Adipocyte (in vitro differentiated cells): ENCODE measurements at regions not wholly inside any gene's neighbourhood (a gene's known extent, or its start where the extent isn't known, plus 50 kb on each side); places are given as distances from the start of the nearest gene placed in this dataset.
A peak's percentile ranks its signal among the peaks of the same experiment; 100 is the strongest.
"Not testable (repeated sequence)": the region's sequence is repeated elsewhere in the genome, so short reads cannot be mapped to it uniquely, and the experiment has no call there.

Experiments used
- DNase-seq: peaks from one replicate; pipeline ENCODE4 v3.0.0-alpha.2; 2015; ENCODE audit warnings: low read depth
- H3K27me3 ChIP-seq: replicated peaks from 2 replicates; pipeline ENCODE4 v1.7.0; 2013; ENCODE audit warnings: mild to moderate bottlenecking, low read length, moderate library complexity; ENCODE audit not compliant: control insufficient read depth, insufficient read depth
- H3K36me3 ChIP-seq: 2 replicates; pipeline ENCODE4 v1.7.0; 2013; ENCODE audit warnings: low read length, mild to moderate bottlenecking, moderate library complexity; ENCODE audit not compliant: control insufficient read depth, insufficient read depth, severe bottlenecking
- H3K4me1 ChIP-seq: 2 replicates; pipeline ENCODE4 v1.7.0; 2013; ENCODE audit warnings: mild to moderate bottlenecking, low read length, moderate library complexity; ENCODE audit not compliant: control insufficient read depth, insufficient read depth
- H3K4me3 ChIP-seq: 2 replicates; pipeline ENCODE4 v1.7.0; 2013; ENCODE audit warnings: mild to moderate bottlenecking, low read length, moderate library complexity
- H3K9ac ChIP-seq: 2 replicates; pipeline ENCODE4 v1.7.0; 2013; ENCODE audit warnings: mild to moderate bottlenecking, low read length, moderate library complexity
- H3K9me3 ChIP-seq: 2 replicates; pipeline ENCODE4 v1.7.0; 2013; ENCODE audit warnings: mild to moderate bottlenecking, low read length, moderate library complexity; ENCODE audit not compliant: control insufficient read depth

GRCh38 chr3:126292318-126293070 lies 64.7 kb downstream of the KLF15 start:
- Histone ChIP-seq H3K36me3 (no peaks in the 10 kb centered on the region), H3K9ac (no peak overlapping the region), H3K4me1 (peaks cover 38% of the 10 kb centered on the region), H3K27me3 (peaks cover 4% of the 10 kb centered on the region), H3K4me3 (no peak overlapping the region), H3K9me3 (no peaks in the 10 kb centered on the region)
- DNase-seq, result no peak

- DNase-seq, result no peak
- H3K9ac ChIP-seq, result no peak overlapping the region
- no peak overlapping the region for H3K4me3 ChIP-seq
- peaks cover 43% of the 10 kb centered on the region for H3K4me1 ChIP-seq
- H3K9me3 ChIP-seq, result no peaks in the 10 kb centered on the region
- H3K27me3 ChIP-seq, result peaks cover 4% of the 10 kb centered on the region
- H3K36me3 ChIP-seq, result no peaks in the 10 kb centered on the region
Observed at GRCh38 chr3:126291537-126291936, 65.7 kb downstream of the KLF15 start.

- no peak overlapping the region for H3K4me3 ChIP-seq
- no peaks in the 10 kb centered on the region for H3K9me3 ChIP-seq
- DNase-seq, result no peak
- H3K4me1 ChIP-seq, result peaks cover 43% of the 10 kb centered on the region
- H3K36me3 ChIP-seq, result no peaks in the 10 kb centered on the region
- no peak overlapping the region for H3K9ac ChIP-seq
- H3K27me3 ChIP-seq, result peaks cover 4% of the 10 kb centered on the region
Observed at GRCh38 chr3:126291061-126291460, 66.1 kb downstream of the KLF15 start.

- H3K9me3 ChIP-seq, result no peaks in the 10 kb centered on the region
- peaks cover 4% of the 10 kb centered on the region for H3K27me3 ChIP-seq
- no peak overlapping the region for H3K9ac ChIP-seq
- H3K36me3 ChIP-seq, result no peaks in the 10 kb centered on the region
- no peak for DNase-seq
- H3K4me3 ChIP-seq, result no peak overlapping the region
- H3K4me1 ChIP-seq, result peaks cover 36% of the 10 kb centered on the region
Observed at GRCh38 chr3:126290325-126290724, 66.9 kb downstream of the KLF15 start.

DNA sequence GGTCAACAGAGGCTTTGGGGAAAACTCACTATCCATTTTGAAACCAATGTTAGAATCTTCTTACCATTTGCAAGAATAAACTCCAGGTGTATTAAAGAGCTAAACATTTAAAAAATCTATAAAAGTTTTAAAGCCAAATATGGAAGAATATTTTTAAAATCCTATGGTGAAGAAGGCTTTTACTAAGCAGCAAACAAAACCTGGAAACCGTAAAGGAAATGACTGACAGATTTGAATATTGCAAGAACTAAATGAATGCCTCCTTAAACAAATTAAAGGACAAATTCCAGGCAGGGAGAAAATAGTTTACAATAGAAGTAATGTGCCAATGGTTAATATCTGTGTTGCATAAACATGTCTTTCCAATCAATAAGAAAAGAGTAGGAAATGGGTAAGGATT lies 68.1 kb downstream of the KLF15 start:
- DNase-seq, result no peak
- H3K9me3 ChIP-seq, result no peaks in the 10 kb centered on the region
- H3K36me3 ChIP-seq, result no peaks in the 10 kb centered on the region
- H3K27me3 ChIP-seq, result peaks cover 4% of the 10 kb centered on the region
- H3K4me3 ChIP-seq, result peak overlapping the region; percentile 1
- peaks cover 25% of the 10 kb centered on the region for H3K4me1 ChIP-seq
- no peak overlapping the region for H3K9ac ChIP-seq

- H3K4me3 ChIP-seq, result peak overlapping the region; percentile 77
- no peak for DNase-seq
Observed at GRCh38 chr3:126288314-126288713, 68.9 kb downstream of the KLF15 start.

GRCh38 chr3:126287536-126288241 lies 69.5 kb downstream of the KLF15 start:
- H3K27me3 ChIP-seq, result peaks cover 4% of the 10 kb centered on the region
- H3K4me1 ChIP-seq, result peaks cover 17% of the 10 kb centered on the region
- H3K36me3 ChIP-seq, result no peaks in the 10 kb centered on the region
- peak; percentile 84 for DNase-seq
- no peaks in the 10 kb centered on the region for H3K9me3 ChIP-seq
- peak overlapping the region; percentile 80 for H3K9ac ChIP-seq
- peak overlapping the region; percentile 77 for H3K4me3 ChIP-seq

More at GRCh38 chr3:126288314-126288713, 68.9 kb downstream of the KLF15 start:
- H3K9me3 ChIP-seq, result no peaks in the 10 kb centered on the region
- no peaks in the 10 kb centered on the region for H3K36me3 ChIP-seq
- H3K9ac ChIP-seq, result peak overlapping the region; percentile 80
- peaks cover 17% of the 10 kb centered on the region for H3K4me1 ChIP-seq
- H3K27me3 ChIP-seq, result peaks cover 4% of the 10 kb centered on the region

DNA sequence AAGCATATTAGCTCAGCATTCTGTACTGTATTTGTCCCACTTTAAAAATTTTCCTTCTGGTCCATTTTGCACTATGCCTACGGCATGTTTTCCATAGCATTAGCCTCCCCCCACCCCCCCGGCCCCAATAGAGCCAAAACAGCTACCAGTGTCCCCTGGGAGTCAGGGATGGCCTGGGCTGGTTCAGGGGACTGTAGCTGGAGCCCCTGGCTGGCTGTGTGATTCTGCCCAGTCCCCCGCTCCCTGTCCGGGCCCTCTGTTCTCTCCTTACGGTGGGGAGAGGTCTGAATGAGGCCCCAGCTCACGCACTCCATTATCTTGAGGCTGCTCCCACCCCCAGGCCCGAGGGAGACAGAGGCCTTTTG lies 70.1 kb downstream of the KLF15 start:
- Histone ChIP-seq H3K27me3 (peaks cover 4% of the 10 kb centered on the region), H3K4me3 (peak overlapping the region; percentile 77), H3K9ac (peak overlapping the region; percentile 80), H3K9me3 (no peaks in the 10 kb centered on the region), H3K36me3 (no peaks in the 10 kb centered on the region), H3K4me1 (peaks cover 17% of the 10 kb centered on the region)
- DNase-seq, result no peak

DNA sequence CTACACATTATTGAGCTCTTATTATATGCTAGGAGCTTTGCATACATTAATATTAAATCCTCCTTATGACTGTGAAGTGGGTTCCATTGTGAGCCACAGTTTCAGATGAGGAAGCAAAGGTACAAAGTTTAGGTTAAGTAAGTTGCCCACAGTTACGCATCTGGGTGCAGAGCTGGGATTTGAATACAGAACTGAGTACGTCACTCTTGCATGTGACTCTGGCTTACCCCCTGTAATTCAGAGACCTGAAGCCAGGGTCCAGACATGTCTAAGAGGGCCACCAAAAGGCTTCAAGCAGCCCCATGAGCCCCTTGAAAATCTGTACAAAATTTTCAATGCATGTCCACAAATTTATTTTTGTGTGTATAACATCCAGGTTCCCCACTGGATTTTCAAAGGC lies 71.8 kb downstream of the KLF15 start:
- no peak overlapping the region for H3K4me3 ChIP-seq
- no peak overlapping the region for H3K9ac ChIP-seq
- H3K27me3 ChIP-seq, result no peaks in the 10 kb centered on the region
- peaks cover 5% of the 10 kb centered on the region for H3K9me3 ChIP-seq
- no peak for DNase-seq
- H3K36me3 ChIP-seq, result no peaks in the 10 kb centered on the region
- peaks cover 17% of the 10 kb centered on the region for H3K4me1 ChIP-seq

DNA sequence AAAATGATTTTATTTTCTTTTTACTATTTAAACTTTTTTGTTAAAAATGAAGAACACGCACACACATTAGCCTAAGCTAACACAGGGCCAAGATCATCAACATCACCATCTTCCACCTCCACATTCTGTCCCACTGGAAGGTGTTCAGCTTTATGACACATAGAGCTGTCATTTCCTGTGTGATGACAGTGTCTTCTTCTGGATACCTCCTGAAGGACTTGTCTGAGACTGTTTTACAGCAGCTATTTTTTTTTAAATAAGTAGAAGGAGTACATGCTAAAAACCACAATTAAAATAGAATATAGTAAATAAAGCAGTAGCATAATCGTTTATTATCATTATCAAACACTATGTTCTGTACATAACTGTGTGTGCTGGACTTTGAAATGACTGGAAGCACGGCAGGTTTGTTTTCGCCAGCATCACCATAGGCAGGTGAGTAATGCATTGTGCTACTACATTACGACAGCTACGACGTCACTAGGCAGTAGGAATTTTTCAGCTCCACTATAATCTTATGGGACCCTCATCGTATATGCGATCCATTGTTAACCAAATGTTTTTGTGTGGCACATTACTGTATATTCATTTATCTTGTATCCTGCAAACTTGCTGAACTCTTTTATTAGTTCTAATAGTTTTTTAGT lies 72.8 kb downstream of the KLF15 start:
- peaks cover 14% of the 10 kb centered on the region for H3K4me1 ChIP-seq
- no peak overlapping the region for H3K9ac ChIP-seq
- H3K9me3 ChIP-seq, result peaks cover 5% of the 10 kb centered on the region
- no peak for DNase-seq
- H3K4me3 ChIP-seq, result no peak overlapping the region
- H3K36me3 ChIP-seq, result no peaks in the 10 kb centered on the region
- H3K27me3 ChIP-seq, result no peaks in the 10 kb centered on the region

GRCh38 chr3:126283651-126284050 lies 73.6 kb downstream of the KLF15 start:
- not testable (repeated sequence) for H3K9me3 ChIP-seq, DNase-seq, H3K27me3 ChIP-seq

More at GRCh38 chr3:126283651-126284050, 73.6 kb downstream of the KLF15 start:
- H3K4me1 ChIP-seq, result peaks cover 13% of the 10 kb centered on the region
- H3K4me3 ChIP-seq, H3K9ac ChIP-seq, H3K36me3 ChIP-seq: not testable (repeated sequence)
